ENCODE measurements at regions not wholly inside any gene's neighbourhood (a gene's known extent, or its start where the extent isn't known, plus 50 kb on each side); places are given as distances from the start of the nearest gene placed in this dataset.

- intact Hi-C loops (cut with micrococcal nuclease), result no loop called here
- Histone ChIP-seq H3K9me3 (replicated peaks) (peaks cover 11% of the 10 kb centered on the region), H3K27me3 (ENCODE audit: low read depth) (no peaks in the 10 kb centered on the region), H3K36me3 (no peaks in the 10 kb centered on the region), H3K27ac (replicated peaks) (no peak overlapping the region), H3K4me3 (no peak overlapping the region), H3K4me1 (peaks cover 3% of the 10 kb centered on the region)
- DNase-seq, result no peak
- no peak for TF ChIP-seq CTCF (IDR thresholded peaks at IDR 0.05; ENCODE audit: borderline replicate concordance)
Measured at GRCh38 chr2:160561551-160562295, 68.1 kb upstream of the RBMS1 start.

GRCh38 chr2:160562730-160563129, 69.1 kb upstream of the RBMS1 start:
- no peaks in the 10 kb centered on the region for H3K36me3 ChIP-seq
- DNase-seq, result no peak
- H3K4me1 ChIP-seq, result peaks cover 3% of the 10 kb centered on the region
- peaks cover 3% of the 10 kb centered on the region for H3K9me3 ChIP-seq (replicated peaks)
- intact Hi-C loops (cut with micrococcal nuclease), result no loop called here
- no peak overlapping the region for H3K27ac ChIP-seq (replicated peaks)
- H3K4me3 ChIP-seq, result no peak overlapping the region
- no peak for TF ChIP-seq CTCF (IDR thresholded peaks at IDR 0.05; ENCODE audit: borderline replicate concordance)
- no peaks in the 10 kb centered on the region for H3K27me3 ChIP-seq (ENCODE audit: low read depth)

- intact Hi-C loops (cut with micrococcal nuclease), result no loop called here
- Histone ChIP-seq H3K27me3 (ENCODE audit: low read depth) (no peaks in the 10 kb centered on the region), H3K27ac (replicated peaks) (no peak overlapping the region), H3K4me1 (peaks cover 3% of the 10 kb centered on the region), H3K4me3 (no peak overlapping the region), H3K36me3 (no peaks in the 10 kb centered on the region), H3K9me3 (replicated peaks) (no peaks in the 10 kb centered on the region)
- DNase-seq, result no peak
- no peak for TF ChIP-seq CTCF (IDR thresholded peaks at IDR 0.05; ENCODE audit: borderline replicate concordance)
Measured at GRCh38 chr2:160564591-160564990, 71.0 kb upstream of the RBMS1 start.

GRCh38 chr2:160565099-160565845, 71.7 kb upstream of the RBMS1 start:
- Histone ChIP-seq H3K27me3 (ENCODE audit: low read depth) (no peaks in the 10 kb centered on the region), H3K4me1 (peaks cover 3% of the 10 kb centered on the region), H3K36me3 (no peaks in the 10 kb centered on the region), H3K27ac (replicated peaks) (no peak overlapping the region), H3K9me3 (replicated peaks) (no peaks in the 10 kb centered on the region), H3K4me3 (no peak overlapping the region)
- intact Hi-C loops (cut with micrococcal nuclease), result no loop called here
- no peak for DNase-seq
- no peak for TF ChIP-seq CTCF (IDR thresholded peaks at IDR 0.05; ENCODE audit: borderline replicate concordance)

- Histone ChIP-seq H3K27ac (replicated peaks) (no peak overlapping the region), H3K27me3 (ENCODE audit: low read depth) (no peaks in the 10 kb centered on the region), H3K4me1 (peaks cover 3% of the 10 kb centered on the region), H3K36me3 (no peaks in the 10 kb centered on the region), H3K9me3 (replicated peaks) (no peaks in the 10 kb centered on the region), H3K4me3 (no peak overlapping the region)
- DNase-seq, result no peak
- intact Hi-C loops (cut with micrococcal nuclease), result no loop called here
- no peak for TF ChIP-seq CTCF (IDR thresholded peaks at IDR 0.05; ENCODE audit: borderline replicate concordance)
Measured at GRCh38 chr2:160566717-160567116, 73.1 kb upstream of the RBMS1 start.
